ENCODE measurements at regions not wholly inside any gene's neighbourhood (a gene's known extent, or its start where the extent isn't known, plus 50 kb on each side); places are given as distances from the start of the nearest gene placed in this dataset.
"Not testable (repeated sequence)": the region's sequence is repeated elsewhere in the genome, so short reads cannot be mapped to it uniquely, and the experiment has no call there.

GRCh38 chr17:13659051-13659450 lies 57.3 kb upstream of the HS3ST3A1 start:
- not testable (repeated sequence) for DNase-seq (ENCODE audit: low read depth in 3 of 3)

- no peak for DNase-seq (ENCODE audit: low read depth in 3 of 3)
Observed at GRCh38 chr17:13665872-13666635, 64.3 kb upstream of the HS3ST3A1 start.

- no peak for DNase-seq (ENCODE audit: low read depth in 3 of 3)
Observed at GRCh38 chr17:13671341-13671740, 69.6 kb upstream of the HS3ST3A1 start.

DNA sequence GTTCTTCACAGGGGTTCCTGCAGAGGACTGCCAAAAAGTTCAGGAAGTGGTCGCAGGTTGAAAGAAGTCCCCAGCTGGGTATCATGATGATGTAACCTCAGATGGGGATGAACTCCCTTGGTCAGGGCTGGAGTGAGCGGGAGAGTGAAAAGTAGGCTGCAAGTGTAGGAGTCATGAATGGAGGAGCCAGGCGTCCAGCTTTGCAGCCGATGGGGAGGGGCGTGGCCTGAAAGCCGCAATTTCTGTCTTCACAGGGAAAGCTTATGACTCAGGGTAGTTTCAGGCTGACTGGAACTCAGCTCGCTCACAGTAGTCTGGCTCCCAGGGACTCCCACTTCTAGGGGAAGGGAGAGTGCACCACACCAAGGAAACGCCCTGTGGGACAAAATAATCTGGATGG lies 70.0 kb upstream of the HS3ST3A1 start:
- DNase-seq (ENCODE audit: low read depth in 3 of 3) = peak in 2 of 3 donors; percentile 6 to 7

DNA sequence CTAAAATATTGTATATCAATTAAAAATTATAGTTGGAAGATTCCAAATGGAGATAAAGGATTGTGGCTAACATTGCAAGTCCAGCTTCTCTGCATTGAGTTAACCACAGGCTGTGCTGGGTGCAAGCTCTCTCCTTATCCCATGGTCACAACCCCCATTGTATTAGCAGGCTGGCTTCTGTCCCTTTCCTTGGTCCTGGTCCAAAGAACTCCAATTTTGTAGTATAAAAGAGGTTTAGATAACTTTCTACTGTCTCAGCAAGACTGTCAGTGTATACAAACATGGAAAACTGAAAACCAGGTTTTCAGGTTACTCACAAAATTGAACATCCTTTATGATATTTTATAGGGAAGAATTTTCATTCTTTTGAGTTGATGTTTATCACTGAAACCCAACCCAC lies 76.6 kb upstream of the HS3ST3A1 start:
- DNase-seq (ENCODE audit: low read depth in 3 of 3) = no peak

DNA sequence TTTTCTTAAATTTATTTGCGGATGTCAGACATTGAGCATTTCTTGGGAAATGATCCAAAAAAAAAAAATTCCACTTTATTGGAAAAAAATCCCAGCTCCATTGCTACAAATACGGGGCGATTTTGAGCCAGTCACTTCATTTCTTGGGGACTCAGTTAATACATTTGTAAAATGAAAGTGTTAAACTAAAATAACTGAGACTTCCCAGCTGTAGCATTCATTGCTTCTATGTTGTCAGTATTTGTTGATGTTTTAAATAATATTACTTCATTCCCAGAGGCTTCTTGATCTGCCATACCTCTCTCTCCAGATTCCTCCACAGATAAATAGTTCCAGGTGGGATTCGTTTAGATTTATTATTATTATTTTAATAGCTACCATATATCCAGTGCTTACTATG lies 77.1 kb upstream of the HS3ST3A1 start:
- DNase-seq (ENCODE audit: low read depth in 3 of 3) = no peak

- DNase-seq (ENCODE audit: low read depth in 3 of 3) = no peak
Observed at GRCh38 chr17:13688716-13689115, 87.0 kb upstream of the HS3ST3A1 start.

DNA sequence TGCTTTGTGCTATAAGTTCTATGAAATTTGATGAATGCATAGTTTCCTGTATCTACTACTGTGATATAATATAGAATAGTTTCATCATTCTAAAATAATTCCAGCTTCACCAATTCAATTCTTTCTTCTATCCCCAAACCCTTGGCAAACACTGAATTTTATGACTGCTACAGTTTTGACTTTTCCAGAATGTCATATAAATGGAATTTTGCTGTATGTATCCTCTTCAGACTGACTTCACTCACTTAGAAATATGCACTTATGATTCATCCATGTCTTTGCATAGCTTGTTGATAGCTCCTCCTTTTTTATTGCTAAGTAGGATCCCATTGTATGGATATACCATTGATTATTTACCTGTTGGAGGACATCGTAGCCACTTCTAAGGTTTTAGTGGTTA lies 89.1 kb upstream of the HS3ST3A1 start:
- no peak for DNase-seq (ENCODE audit: low read depth in 3 of 3)

DNA sequence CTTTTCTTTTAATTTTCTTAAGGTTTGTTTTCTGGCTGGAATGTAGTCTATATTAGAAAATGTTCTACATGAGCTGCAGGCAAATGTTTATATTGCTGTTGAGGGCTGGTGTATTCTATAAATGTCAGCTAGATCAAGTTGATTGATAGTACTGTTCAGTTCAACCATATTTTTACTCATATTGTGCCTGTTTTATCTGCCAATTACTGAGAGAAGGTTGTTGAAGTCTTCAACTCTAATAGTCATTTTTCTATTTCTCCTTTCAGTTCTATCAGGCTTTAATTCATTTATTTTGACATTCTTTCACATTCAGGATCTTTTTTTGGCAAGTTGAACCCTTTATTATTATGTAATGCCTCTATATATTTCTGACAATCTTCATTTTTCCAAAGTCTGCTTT lies 93.2 kb upstream of the HS3ST3A1 start:
- DNase-seq (ENCODE audit: low read depth in 3 of 3) = no peak

DNA sequence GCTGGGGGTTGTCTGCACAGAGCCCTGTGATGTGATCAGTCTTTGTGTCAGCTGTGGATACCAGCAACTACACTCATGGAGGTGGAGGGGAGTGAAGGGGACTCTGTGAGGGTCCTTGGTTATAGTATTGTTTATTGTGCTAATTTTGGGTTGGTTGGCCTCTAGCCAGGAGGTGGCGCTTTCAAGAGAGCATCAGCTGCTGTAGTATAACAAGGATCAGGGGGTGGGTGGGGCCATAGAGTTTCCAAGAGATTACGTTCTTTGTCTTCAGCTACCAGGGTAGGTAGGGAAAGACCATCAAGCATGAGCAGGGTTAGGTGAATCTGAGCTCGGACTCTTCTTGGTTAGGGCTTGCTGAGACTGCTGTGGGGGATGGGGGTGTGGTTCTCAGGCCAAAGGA lies 97.1 kb upstream of the HS3ST3A1 start:
- no peak for DNase-seq (ENCODE audit: low read depth in 3 of 3)

- no peak for DNase-seq (ENCODE audit: low read depth in 3 of 3)
Observed at GRCh38 chr17:13699261-13699660, 97.5 kb upstream of the HS3ST3A1 start.

DNA sequence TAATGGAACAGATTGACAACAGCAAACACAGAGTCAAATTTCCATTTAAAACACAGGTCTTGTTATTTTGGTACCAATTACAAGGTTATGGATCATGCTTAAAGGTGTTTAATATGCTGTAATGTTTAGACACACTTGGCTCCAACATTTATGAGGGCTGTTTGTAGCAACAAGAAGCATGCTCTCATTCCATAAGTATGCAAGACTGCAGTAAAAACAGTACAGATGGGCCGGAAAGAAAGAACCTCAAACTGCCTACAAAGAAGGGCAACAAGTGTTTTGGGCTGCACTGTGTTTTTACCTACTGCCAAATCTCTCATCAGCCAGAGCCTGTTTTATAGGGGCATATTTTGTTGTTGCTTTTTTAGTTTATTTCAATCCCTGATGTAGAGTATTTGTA lies 100.5 kb upstream of the HS3ST3A1 start:
- no peak for DNase-seq (ENCODE audit: low read depth in 3 of 3)

GRCh38 chr17:13704333-13704732 lies 102.6 kb upstream of the HS3ST3A1 start:
- DNase-seq (ENCODE audit: low read depth in 3 of 3) = no peak

DNA sequence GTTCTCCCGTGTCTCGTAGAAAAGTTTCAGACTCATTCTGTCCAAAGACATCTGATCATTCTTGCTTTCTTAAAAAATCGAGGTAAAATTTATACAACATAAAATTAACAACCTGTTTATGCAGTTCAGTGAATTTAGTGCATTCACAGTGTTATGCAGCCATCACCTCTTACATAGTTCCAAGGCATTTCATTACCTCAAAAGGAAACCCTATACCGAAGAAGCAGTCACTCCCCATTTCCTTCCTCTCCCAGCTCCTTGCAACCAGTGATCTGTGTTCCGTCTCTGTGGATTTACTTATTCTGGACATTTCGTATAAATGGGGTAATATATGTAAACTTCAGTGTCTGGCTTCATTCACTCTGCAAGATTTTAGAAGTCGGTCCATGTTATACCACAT lies 103.5 kb upstream of the HS3ST3A1 start:
- no peak for DNase-seq (ENCODE audit: low read depth in 3 of 3)

GRCh38 chr17:13721705-13722104 lies 120.0 kb upstream of the HS3ST3A1 start:
- no peak for DNase-seq (ENCODE audit: low read depth in 3 of 3)

DNA sequence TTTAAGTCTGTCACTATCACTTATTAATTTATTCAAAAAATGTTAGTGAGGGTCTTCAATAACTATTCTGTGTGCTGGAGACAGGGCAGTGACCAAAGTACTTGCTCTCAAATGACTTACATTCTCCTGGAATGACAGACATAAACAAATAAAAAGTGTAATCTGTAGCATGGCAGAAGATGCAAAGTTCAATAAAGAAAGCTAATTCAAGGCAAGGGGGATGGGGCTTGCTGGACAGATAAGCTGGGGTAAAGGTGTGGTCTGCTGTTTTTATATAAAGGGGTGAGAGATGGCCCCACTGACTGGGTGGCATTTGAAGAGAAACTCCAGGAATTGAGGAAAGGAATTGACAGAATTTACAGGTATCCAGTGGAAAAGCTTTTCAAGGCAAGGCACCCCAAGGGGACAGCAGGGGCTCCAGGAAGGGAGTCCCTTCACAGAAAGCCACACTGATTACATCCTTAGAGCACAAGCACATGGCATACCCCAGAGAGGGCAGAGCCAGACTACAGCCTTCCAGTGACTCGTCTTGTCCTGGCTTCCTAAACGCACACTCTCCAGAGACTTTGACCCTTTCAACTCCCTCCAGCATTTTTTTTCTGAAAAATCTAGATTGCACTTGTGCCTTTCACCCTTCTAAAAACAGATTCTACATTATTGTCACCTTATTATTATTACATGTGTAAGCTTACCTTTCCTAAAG lies 123.7 kb upstream of the HS3ST3A1 start:
- no peak for DNase-seq (ENCODE audit: low read depth in 3 of 3)

GRCh38 chr17:13727441-13728171 lies 125.9 kb upstream of the HS3ST3A1 start:
- no peak for DNase-seq (ENCODE audit: low read depth in 3 of 3)

DNA sequence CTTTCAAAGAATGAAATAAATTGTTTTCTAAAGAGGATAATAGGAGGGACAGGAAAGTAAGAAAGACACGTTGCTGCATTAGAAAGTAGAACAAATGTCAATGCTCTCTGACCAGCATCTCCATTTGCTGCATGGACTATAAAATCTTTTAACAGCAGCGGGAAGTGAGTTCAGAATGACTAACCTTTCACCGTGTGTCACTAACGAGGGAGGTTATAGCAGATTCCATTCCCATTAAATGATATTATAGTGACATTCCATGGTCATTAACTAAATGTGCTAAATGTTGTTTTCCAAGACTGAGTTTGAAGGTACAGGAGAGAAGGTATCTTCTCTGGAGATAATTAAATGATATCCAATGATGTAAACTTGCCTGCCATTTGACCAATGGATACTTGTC lies 127.1 kb upstream of the HS3ST3A1 start:
- DNase-seq (ENCODE audit: low read depth in 3 of 3) = no peak

DNA sequence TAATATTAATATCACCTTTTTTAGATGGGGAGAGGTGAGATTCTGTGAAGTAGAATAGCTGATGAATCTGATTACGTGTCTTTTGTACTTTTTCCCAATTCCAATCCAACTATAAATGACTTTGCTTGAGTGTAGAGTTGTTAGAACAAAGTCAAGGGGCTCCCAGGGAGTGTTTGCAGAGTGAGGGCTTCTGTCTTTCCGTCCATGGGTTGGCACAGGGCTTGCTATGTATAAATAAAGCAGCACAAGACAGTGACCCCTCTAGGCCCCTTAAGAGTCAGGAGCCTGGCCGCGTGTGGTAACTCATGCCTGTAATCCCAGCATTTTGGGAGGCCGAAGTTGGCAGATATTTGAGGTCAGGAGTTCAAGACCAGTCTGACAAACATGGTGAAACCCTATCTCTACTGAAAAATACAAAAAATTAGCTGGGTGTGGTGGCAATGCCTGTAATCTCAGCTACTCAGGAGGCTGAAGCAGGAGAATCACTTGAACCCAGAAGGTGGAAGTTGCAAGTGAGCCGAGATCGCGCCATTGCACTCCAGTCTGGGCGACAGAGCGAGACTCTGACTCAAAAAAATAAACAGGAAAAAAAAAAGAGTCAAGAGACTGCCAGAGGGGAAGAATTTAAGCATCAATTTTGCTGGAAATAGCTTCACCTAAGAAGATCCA lies 127.9 kb upstream of the HS3ST3A1 start:
- DNase-seq (ENCODE audit: low read depth in 3 of 3) = no peak

DNA sequence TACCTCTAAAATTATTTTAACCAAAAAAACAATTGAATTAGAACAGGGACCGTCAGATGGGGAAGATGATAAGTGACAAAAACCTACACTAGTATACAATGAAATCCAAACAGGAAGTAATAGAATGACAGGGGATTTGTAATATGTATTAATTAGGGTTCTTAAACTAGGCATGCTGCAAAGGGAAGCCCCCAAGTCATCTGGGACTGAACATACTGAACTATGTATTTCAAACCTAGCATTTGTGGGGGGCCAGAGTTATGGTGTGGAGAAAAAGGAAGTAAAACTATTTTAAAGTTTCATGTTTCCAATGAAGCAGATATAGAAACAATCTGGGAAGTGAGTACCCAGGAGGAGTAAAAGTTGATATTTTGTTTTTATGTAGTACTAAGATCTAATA lies 133.2 kb upstream of the HS3ST3A1 start:
- no peak for DNase-seq (ENCODE audit: low read depth in 3 of 3)

GRCh38 chr17:13735444-13735843 lies 133.7 kb upstream of the HS3ST3A1 start:
- DNase-seq (ENCODE audit: low read depth in 3 of 3) = no peak

GRCh38 chr17:13735861-13736260 lies 134.1 kb upstream of the HS3ST3A1 start:
- no peak for DNase-seq (ENCODE audit: low read depth in 3 of 3)
